Glomerular endothelial cell (primary cell): ENCODE measurements at regions not wholly inside any gene's neighbourhood (a gene's known extent, or its start where the extent isn't known, plus 50 kb on each side); places are given as distances from the start of the nearest gene placed in this dataset.

Experiments
- DNase-seq: peaks from one replicate; pipeline ENCODE4 v3.0.0-alpha.2; 2011; ENCODE audit warnings: low read depth, low spot score; ENCODE audit errors: extremely low read depth

- DNase-seq: no peak
These were observed 98.2 kb upstream of the CYP1B1 start for GRCh38 chr2:38174131-38174530.

DNA sequence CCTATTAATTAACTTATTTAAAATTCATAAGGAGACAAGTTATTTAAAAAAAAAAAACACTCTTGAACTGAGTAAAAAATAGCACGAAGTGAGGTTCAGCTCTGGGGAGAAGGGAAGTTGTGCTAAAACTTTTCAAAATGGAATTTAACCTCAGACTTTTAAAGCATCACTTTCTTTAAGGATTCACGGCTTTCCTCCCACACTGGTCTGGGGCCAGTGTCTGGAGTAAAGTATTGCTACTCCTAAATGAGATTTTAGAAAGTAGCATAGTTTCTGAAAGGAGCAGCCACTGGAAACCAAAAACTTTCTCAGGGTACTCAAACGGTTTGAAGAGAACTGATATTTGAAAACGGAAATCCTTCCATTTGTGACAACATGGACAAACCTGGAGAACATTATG is 97.7 kb upstream of the CYP1B1 start:
- DNase-seq: no peak

- DNase-seq: no peak
These were observed 95.4 kb upstream of the CYP1B1 start for GRCh38 chr2:38171208-38171855.

- DNase-seq: no peak
These were observed 94.8 kb upstream of the CYP1B1 start for GRCh38 chr2:38170733-38171132.

GRCh38 chr2:38170067-38170466 is 94.1 kb upstream of the CYP1B1 start:
- no peak for DNase-seq

DNA sequence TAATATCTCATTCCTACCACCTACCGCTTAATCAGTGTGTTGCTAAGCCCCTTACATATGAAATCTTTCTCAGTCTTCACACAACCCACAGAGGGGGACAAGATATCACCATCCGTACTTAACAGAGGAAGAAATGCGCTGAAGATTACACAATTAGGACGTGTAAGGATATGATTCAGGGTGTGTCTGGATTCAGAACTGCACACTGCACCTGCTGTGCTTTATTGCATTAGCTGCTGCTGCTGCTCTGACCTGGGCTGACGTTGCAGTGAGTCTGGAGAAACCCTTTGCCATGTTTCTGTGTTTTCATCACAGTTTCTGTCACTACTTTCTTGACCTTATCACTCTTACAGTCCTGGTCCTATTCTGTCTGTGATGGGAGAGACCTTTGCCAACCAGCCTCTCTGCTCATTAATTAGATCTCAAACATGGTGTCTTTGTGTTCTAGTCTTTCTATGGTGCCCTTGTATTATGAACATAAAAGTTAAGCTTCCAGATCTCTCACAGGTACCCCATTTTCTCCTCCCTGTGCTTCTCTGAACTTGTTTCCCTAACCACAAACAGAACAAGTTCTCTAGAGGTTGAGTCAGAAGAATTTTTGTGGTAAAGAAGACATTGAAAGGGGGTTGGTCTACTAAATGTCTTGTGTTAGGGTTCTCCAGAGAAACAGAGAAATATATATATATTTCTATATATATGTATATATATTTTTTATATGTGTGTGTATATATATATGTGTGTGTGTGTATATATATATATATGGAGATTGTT is 92.9 kb upstream of the CYP1B1 start:
- DNase-seq: no peak

GRCh38 chr2:38167968-38168350 is 92.0 kb upstream of the CYP1B1 start:
- no peak for DNase-seq

DNA sequence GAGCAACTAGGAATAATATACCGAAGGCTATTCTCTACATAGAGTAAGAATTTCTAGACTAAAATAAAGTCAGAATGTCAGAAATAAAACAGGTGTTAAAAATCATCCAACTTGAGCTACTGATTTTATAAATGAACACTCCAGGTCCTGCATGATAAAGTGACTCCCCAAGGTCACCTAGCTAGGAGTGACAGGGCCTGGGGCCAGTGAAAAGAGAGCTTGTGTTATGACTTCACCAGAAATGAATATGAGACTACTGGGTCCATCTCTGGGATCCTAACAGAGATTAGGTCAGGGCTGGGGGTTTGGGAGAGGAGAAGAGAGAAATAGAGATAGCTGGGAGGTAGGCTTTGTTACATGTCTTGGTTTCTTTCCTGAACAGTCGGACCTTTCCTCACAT is 89.7 kb upstream of the CYP1B1 start:
- DNase-seq: no peak

DNA sequence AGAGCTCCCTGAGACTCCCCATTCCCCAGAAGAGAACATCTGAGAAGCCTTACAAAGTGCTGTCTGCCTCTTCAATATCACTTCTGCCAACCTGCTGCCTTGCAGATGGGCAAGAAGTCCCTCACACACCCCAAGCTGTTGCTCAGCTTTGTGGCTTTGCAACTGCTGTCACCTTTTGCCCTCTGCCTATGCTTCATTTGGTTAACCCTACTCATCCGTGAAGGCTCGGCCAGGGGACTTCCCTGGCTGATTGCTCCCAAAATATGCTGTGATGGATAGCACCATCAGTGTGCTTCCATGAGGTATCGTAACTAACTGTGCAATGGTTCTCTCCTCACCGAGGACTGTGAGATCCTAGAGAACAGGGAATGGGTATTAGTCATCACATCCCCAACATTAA is 88.9 kb upstream of the CYP1B1 start:
- no peak for DNase-seq

DNA sequence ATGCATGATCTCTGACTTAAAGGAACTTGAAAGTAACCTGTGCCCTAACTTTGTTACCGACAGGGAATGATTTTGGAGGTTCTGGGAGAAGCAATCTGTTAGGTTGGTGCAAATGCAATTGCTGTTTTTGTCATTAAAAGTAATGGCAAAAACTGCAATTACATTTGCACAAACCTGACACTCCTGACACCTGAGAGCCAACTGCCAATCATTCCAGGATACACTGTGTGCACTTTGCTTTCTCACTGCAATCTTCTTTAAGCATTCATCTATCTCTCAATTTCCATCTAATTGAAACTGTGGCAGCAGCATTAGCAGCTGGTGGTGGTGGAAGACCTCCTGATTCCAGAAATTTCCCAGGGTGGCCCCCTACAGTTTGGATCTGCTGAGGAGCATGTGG is 87.6 kb upstream of the CYP1B1 start:
- no peak for DNase-seq

GRCh38 chr2:38163006-38163405 is 87.1 kb upstream of the CYP1B1 start:
- DNase-seq: no peak

- no peak for DNase-seq
These were observed 84.6 kb upstream of the CYP1B1 start for GRCh38 chr2:38160516-38160915.

DNA sequence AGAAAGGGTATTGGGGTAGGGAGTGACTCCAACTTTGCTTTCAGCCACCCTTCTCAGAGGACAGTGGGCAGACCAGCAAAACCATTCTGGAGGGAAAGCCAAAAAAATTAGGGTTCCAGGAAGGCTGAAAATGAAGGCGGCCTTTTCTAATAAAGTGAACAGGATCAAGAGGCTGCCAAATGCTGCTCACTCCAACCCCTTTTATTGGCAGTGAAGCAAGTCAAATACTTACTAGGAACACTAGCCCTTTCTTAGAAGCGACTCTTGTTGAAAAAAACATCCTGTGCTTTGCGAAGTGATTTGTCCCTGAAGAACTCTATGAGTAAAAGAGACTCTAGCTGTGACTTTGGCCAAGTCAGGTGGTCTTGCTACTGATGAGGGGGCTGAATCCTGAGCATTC is 83.6 kb upstream of the CYP1B1 start:
- no peak for DNase-seq

DNA sequence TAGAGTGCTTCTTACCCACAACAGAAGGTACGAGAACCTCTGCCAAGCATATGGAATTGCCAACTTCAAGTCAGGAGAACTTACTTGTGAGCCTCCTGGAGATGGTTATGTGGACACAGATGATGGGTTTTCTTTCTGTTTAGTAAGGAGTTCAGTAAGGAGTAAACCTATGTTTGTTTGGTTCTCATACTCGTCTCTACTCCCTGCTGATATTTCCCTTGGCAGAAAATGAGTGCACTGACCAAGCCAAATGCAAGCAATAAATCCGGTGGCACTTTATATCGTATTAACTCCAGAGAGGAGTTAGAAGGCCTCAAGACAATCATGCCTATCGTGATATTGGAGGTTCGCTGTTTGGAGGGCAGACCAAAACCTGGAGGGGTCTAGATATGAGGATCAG is 83.2 kb upstream of the CYP1B1 start:
- no peak for DNase-seq

DNA sequence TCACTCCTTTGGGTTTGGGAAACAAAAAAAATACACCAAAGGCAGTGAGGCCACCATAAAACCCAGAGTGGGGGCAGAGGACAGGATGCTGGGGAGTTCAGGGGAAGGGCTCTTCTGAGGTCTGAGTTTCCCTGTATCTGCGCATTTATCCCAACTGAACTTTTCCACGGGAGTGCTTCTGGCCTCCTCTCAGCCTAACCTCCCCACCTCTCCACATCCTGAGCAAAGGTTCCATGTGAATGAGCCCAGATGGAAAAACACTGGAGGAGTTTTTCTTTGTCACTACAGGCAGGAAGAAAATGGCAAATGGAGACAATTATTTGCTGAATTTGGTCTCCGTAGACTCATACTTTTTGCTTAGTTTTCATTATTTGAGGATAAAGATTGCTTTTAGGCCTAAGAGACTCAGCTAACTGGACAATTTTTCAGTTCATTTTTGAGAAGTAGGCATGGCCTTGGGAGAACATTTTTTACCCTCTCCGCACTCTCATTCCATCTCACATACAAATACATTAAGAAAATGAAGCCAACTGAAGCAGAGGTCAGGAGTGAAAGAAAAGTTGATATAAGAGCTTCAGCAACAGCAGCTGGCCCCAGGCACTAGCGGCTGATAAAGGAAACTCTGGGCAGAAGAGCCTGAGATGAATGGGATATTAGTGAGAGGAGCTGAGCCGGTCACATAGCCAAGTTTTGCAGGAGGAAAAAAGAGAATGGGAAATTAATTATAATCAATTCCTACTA is 82.6 kb upstream of the CYP1B1 start:
- no peak for DNase-seq

DNA sequence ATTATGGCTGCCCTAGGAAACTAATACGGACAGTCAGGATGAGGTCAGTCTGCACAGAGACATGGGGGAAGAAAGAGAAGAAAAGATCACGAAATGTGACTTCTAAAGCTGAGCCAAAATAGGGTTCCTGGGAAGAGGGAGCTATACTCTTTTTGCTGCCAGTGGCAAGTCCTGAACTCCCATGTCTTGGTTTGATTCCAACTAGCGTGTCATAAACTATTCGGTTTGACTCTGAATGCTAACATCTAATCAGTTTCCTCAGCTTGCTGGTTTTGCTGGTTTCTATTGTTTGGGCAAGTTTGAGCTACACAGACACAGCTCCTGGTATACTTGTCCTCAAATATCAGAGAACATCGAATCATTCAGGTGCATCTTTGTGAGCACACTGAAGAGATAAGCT is 80.5 kb upstream of the CYP1B1 start:
- DNase-seq: no peak

GRCh38 chr2:38155015-38155414 is 79.1 kb upstream of the CYP1B1 start:
- DNase-seq: no peak

GRCh38 chr2:38154395-38154794 is 78.4 kb upstream of the CYP1B1 start:
- DNase-seq: no peak

GRCh38 chr2:38153476-38154135 is 77.7 kb upstream of the CYP1B1 start:
- no peak for DNase-seq

GRCh38 chr2:38152913-38153312 is 77.0 kb upstream of the CYP1B1 start:
- DNase-seq: no peak

- DNase-seq: no peak
These were observed 76.1 kb upstream of the CYP1B1 start for GRCh38 chr2:38152035-38152434.
